ENCODE measurements at regions not wholly inside any gene's neighbourhood (a gene's known extent, or its start where the extent isn't known, plus 50 kb on each side); places are given as distances from the start of the nearest gene placed in this dataset.

- no peak for DNase-seq (ENCODE audit: low spot score)
Measured at GRCh38 chr11:122399375-122399774, 256.1 kb upstream of the UBASH3B start.

GRCh38 chr11:122398851-122399250 is 256.7 kb upstream of the UBASH3B start:
- DNase-seq (ENCODE audit: low spot score): no peak

GRCh38 chr11:122398167-122398566 is 257.4 kb upstream of the UBASH3B start:
- DNase-seq (ENCODE audit: low spot score): peak; percentile 31

DNA sequence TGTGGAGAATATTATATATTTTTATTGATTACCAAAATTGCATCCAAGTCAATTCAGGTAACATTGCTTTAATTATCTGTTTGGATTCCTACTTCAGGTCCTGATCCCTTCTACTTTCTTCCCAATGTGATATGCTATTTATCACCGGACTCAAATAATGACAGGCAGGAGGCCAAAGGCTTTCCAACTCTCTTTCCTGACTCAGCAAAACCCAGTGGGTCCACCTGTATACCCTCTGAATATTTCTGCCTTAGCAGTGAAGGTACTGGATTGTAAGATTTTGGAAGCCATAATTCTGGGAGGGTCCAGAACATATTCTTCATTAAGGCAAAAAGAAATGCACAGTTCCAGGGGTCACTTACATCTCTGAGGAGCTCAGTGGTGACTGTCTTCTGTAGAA is 260.2 kb upstream of the UBASH3B start:
- no peak for DNase-seq (ENCODE audit: low spot score)

DNA sequence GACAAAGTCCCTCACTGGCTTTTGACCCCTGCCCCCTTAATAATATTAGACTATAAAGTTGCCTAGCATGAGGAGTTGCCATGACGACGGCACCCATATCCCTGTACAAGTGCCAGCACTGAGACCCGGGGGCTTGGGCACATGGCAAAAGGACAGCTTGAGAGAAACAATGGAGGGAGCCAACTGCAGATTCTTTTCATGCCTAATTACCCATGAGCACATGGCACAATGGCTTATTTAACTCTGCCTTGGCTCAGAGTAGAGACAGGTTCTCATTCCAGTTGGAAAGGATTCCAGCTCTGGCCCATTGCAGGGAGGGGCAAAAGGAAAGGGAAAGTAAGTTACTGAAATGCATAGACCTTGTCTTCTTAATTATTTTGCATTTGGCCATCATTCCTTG is 261.2 kb upstream of the UBASH3B start:
- DNase-seq (ENCODE audit: low spot score): no peak

DNA sequence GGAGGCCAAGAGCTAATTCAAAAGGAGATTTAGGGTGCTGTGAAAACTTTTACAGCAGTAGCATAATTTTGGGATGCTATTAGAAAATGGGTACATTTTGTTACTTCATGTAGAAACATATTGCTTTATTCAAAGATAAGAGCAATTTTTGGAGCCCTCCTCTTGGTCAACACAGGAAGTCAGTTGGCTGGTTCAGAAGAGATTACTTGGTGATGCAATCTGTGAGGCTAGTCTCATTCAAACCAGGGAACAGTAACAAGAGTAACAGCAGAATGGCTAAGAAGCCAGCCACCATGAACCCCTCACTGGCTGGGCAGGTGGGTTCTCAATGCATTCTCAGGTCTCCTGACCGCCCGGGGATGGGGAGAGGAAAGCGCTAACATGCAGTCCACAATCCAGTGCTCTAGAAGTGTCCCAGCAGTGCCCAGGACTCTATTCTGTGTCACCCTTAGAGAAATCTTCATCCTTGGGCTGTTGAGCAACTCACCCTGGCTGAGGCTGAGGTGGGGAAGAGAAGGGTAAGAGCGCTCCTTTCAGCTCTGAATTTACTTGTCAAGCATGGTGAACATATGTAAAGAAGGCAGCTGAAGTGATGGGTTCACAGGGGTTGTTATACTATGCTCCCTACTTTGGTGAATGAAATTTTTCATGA is 262.2 kb upstream of the UBASH3B start:
- DNase-seq (ENCODE audit: low spot score): peak; percentile 26

- DNase-seq (ENCODE audit: low spot score): no peak
Measured at GRCh38 chr11:122392508-122392907, 263.0 kb upstream of the UBASH3B start.

GRCh38 chr11:122391049-122391448 is 264.5 kb upstream of the UBASH3B start:
- no peak for DNase-seq (ENCODE audit: low spot score)

GRCh38 chr11:122383186-122383585 is 267.2 kb upstream of the BLID start:
- no peak for DNase-seq (ENCODE audit: low spot score)

GRCh38 chr11:122375687-122376399 is 259.8 kb upstream of the BLID start:
- DNase-seq (ENCODE audit: low spot score): peak; percentile 58

- no peak for DNase-seq (ENCODE audit: low spot score)
Measured at GRCh38 chr11:122368796-122369195, 252.8 kb upstream of the BLID start.

DNA sequence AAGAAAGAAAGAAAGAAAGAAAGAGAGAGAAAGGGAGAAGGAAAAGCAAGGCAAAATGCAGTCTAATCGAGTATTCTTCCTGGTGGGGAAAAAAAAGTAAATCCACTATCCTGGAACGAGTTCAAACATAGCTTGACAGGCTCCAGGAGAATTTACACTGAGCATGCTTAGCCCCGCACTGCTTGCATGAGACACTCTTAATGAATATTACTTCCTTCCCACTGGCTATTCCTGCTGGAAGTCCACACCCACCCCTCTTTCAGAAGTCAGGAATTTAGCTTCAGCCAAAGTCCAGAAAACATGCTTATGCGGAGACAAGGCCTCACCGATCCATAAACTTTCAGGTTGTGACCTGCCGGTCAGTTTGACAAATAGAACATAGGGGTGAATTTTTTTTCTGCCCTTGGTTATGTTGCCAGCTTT is 251.8 kb upstream of the BLID start:
- peak; percentile 86 for DNase-seq (ENCODE audit: low spot score)

GRCh38 chr11:122365610-122366360 is 249.8 kb upstream of the BLID start:
- DNase-seq (ENCODE audit: low spot score): peak; percentile 40

- peak; percentile 45 for DNase-seq (ENCODE audit: low spot score)
Measured at GRCh38 chr11:122363296-122363695, 247.3 kb upstream of the BLID start.

GRCh38 chr11:122362381-122362780 is 246.4 kb upstream of the BLID start:
- no peak for DNase-seq (ENCODE audit: low spot score)

DNA sequence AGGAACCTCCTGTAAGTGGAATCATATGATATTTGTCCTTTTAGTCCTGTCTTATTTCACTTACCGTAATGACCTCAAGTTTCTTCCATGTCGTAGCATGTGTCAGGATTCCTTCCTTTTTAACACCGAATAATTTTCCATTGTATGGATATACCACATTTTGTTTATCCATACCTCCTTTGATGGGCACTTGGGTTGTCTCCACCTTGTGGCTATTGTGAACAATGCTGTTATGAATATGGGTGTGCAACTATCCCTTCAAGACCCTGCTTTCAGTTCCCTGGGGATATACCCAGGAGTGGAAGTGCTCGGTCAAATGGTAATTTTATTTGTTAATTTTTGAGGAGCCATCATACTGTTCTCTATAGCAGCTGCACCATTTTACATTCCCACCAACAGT is 244.9 kb upstream of the BLID start:
- no peak for DNase-seq (ENCODE audit: low spot score)

DNA sequence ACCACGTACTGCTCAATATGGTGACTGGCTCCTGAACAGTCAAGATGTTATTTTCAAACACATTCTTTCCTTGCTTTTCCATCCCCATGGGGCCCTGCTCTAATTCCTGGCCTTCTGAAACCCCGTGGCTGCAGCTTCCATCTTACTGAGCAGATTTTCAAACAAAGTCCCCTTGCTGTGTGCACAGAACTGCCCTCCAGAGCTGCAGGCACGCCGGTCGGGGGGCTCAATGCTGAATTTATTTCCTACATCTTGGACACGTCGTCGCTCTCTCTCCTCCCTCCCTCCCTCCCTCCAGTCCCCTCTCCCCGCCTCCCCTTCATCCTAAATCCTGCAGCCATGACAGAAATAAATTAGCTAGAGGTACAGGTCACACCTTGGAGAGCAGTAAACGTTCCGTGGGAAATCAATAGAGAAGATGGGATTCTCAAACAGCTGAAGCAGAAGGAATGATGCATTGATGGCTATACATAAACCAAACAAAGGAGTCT is 243.1 kb upstream of the BLID start:
- no peak for DNase-seq (ENCODE audit: low spot score)

DNA sequence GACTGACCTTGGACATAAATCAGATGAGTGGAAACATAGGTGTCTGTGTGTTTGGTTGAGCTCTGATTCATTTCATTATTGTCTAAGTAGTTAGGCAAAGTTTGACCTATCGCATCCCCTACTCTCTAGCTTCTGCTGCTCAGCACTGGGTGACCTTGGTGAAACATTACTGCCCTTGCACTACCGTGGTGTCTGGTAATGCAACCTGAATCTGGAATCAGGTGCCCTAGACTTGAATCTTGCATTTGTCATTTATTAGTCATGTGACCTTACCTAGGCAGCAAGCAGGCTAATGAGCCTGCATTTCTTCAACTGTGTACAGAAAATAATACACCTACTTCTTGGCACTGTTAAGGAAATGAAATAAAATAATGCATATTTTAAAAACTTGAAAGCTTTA is 242.3 kb upstream of the BLID start:
- DNase-seq (ENCODE audit: low spot score): no peak

DNA sequence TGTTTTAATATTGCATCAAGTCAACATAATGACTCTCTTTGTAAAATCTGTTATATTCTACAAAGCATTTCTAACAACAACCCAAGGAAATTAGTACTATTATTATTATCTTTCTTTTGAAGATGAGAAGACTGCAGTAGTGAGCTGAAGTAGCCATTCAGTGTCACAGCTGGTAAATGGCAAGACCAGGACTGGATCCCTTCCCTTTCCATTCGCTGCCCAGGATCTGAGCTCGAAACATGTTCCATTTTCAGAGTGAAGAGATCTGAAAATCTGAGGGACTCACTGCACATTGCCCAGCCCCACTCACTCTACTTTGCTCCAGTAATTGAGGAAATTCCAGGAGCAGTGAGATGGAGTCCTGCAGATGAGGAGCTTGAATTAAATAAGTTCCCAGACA is 240.0 kb upstream of the BLID start:
- no peak for DNase-seq (ENCODE audit: low spot score)

DNA sequence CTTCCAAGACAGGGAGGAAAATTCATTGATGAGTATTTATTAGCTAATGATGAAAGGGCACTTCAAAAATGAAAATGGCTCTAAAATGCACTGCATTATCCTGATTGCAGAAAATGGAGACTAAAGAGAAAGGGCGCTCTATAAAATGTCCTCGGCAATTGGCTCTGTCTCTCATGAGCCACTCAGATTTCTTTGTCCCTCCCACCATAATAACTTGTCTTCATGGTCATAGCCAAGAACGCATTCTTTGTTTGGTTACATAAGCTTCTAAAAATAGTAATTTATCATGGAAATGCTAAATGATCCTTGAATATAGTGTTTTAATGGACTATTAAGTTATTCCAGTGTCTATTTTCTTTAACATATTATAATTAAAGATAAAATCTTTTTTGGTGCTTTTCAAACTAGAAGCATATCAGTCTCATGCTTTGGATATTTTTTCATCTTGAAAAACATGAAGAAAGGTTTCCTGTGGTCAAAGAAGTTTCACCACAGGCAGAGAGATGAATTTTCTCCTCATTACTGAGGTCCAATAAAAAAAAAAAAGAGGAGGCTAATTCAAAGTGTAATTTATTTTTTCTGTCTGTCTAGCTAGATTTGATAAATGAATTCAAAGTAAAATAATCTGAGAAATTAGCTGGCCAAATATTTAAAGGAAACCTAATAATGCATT is 238.1 kb upstream of the BLID start:
- peak; percentile 52 for DNase-seq (ENCODE audit: low spot score)

- no peak for DNase-seq (ENCODE audit: low spot score)
Measured at GRCh38 chr11:122353561-122353960, 237.5 kb upstream of the BLID start.

GRCh38 chr11:122348659-122349409 is 232.8 kb upstream of the BLID start:
- DNase-seq (ENCODE audit: low spot score): no peak

All from AG20443 (cell line).